ENCODE measurements at regions not wholly inside any gene's neighbourhood (a gene's known extent, or its start where the extent isn't known, plus 50 kb on each side); places are given as distances from the start of the nearest gene placed in this dataset.
A peak's percentile ranks its signal among the peaks of the same experiment; 100 is the strongest.

DNA sequence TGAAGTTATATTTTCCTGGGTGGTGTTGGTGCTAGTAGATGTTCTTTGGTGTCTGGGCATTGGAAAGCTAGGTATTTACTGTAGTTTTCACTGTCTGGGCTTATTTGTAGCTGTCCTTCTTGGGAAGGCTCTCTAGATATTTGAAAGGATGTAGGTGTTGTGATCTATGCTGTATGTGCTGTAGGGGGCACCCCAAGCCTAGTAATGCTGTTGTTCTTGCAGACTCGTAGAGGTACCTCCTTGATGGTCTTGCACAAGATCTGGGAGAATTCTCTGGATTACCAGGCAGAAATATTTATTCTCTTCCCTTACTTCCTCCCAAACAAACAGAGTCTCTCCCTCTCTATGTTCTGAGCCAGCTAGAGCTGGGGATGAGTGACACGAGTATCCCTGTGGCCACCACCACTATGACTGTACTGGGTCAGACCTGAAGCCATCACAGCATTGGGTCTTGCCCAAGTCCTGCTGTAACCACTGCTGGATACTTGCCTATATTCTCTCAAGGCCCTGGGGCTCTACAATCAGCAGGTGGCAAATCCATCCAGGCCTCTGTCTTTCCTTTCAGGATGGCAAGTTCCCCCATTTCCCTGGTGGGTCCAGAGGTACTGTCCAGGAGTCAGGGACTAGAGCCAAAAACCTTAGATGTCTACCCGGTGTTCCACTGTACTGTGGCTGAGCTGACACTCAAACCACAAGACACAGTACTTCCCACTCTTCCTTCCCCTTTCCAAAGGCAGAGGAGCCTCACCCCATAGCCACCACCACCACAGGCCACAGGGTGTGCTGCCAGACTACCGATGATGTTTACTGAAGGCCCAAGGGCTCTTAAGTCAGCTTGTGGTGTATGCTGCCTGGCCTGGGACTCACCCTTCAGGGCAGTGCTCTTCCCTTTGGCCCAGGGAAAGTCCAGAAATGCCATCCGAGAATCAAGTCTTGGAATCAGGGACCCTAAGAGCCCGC is 195.2 kb upstream of the DPPA4 start:
- peak; percentile 85 for DNase-seq

DNA sequence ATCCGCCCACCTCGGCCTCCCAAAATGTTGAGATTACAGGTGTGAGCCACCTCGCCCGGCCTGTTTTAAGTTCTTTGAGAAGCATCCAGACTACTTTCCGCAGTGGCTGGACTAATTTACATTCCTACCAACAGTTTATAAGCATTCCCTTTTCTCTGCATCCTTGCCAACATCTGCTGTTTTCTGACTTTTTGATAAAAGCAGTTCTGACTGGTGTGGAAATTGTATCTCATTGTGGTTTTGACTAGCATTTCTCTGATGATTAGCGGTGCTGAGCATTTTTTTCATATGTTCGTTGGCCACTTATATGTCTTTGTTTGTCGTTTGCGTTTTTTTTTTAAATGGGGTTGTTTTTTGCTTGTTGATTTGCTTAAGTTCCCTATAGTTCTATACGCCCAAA is 208.4 kb upstream of the DPPA4 start:
- no peak for DNase-seq

DNA sequence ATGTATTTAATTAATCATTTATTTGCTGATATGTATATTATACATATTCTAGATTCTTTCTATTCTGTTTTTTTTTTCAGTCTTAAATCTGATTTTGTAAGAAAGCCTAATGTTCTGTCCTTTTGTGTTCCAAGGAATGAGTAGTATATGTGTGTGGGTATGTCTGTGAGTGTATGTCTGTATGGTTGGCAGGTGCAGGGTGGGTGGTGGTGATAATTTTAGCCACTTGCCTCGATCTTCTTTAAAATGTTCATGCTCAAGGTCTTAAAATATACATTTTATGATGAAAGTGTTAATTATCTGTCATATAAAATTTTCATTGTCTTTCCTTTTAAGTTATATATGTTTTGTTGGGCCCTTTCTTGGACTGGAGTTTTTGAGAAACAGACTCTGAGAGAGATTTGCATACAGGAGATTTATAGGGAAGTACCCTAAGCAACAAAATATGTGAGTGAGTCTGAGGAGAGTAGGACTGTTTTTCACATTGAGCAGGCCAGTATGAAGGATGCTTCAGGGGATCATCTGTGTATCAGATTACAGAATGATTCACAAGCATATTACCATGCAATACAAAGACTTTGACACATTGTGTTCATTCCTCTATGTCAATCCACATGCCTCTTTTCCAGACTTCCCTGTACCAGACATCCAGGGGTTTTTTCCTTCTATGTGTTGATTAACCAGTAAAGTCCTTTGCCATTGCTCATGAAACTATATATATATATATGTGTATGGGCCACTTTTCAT is 211.0 kb upstream of the DPPA4 start:
- DNase-seq, result peak; percentile 62

DNA sequence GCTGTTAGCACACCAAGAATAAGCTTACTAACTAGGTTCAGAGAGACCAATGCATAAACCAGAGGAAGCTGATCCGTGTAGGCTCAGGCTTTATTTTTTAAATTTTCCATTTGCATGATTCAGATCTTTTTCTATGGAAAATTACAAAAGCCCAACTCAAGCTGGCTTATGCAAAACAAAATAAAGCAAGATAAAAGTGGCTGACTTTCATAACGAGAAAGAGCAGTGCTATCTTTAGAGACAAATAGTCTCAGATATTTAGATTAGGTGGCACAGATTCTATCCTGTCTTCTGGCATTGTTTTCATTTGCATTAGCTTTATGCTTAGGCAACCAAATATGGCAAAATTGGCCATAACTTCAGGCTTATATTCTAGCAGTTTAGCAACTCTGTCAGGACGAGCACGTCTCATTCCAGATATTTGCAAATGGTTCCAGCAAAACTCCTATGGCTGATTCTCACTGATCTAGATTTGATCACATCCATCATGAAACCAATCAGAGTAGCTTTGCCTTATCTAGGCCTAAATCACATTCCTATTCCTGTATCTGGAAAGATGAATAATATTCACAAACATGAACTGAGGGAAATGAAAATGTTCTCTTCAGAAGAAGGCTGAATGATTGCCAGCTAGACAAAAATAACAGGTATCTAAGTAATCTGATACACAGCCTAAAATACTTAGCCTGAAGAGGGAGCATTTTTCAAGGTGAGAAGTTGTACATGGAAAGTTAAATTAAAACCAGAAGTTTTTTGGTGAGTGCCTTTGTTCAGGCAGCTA is 216.4 kb upstream of the DPPA4 start:
- peak; percentile 72 for DNase-seq

DNA sequence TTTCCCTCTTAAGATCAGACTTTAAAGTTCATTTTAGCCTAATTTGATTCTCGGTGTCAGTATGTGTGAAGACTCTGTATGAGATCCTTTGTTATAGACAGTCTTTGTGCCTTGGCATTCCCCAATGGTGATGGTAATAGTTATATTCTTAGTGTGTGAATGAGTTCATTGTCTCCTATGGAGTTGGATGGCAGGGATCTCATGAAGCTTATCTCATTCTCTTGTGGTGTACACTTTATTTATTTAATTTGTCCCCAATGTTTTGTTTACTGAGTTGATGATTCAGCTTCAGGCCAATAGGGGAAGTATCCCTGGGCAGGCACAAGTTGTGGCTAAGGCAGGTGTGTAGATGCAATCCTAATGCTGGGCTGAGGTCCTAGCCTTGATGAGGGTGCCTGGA is 222.0 kb upstream of the DPPA4 start:
- DNase-seq, result no peak

DNA sequence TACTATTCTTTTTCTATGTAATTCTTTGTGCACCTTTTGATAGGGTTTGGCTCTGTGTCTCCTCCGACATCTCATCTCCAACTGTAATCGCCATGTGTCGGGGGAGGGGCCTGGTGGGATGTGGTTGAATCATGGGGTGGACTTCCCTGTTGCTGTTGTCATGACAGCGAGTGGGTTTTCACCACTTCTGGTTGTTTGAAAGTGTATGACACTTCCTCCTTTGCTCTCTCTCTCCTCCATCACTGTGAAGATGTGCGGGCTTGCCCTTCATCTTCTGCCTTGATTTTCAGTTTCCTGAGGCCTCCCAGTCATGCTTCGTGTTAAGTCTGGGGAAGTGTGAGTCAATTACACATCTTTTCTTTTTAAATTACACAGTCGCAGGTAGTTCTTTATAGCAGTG is 225.8 kb upstream of the DPPA4 start:
- no peak for DNase-seq

DNA sequence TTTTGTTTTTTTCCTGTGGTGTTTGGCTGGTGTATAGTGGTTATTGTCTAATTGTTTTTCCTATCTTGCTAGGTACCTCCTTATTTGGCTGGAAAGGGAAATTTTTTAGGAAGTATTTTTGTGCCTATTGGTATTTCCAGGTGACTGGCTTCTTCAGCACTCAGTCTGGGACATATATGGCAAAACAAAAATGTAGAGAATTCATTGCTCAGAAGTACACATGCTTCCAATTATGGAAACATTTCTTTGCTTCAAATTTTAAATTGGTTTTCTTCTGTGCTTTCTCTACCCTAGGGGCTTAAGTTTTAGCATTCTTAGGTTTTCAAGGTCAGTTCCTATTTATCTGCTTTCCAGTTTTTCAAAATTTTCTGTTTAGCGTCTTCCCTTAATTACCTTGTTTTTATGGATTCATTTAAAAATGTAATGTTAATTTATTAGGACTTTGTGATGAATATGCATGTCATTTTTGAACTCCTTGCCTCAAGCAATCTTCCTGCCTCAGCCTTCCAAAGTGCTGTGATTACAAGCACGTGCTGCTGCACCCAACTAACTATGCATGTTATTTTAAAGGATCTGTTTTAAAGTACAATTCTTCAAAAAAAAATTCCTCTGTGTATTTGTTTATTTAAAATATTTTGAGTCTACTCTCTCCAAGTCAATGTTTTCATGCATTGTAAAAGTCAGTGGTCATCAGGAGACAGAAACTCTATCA is 231.9 kb upstream of the DPPA4 start:
- DNase-seq, result peak; percentile 34

DNA sequence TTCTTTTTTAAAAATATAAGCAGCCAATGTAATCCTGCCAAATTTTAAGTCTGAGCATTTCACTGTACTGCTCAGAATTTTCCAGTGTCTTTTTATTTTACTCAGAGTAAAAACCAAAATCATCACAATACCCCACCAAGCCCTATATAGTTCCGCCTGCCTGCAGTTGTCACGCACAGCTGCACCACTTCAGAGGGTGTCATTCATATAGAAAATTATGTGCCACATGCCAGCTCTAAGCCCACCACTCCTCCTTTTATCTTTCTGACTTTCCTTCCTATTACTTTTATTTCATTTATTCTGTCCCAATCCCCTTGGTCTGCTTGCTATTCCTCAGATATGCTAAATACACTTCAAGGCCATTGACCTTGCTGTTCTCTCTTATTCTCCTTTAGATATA is 233.1 kb upstream of the DPPA4 start:
- no peak for DNase-seq

DNA sequence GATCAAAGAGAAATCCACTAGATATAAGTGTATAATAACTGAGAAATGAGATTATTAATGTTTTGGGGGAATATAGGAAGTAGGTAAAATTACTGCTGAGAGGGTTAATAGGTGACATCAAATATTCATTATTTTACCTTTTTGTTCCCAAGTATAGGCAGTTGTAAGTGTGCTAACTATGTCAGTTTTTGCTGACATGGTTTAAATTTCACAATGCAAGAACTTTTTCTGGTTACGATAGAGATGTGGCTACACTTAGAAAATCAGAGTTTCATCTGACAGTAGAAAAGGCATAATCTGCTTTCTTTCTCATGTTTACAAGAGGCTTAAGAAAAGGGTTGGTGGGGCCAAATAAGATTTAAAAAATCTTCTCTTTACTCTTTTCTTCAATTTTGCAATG is 235.0 kb upstream of the DPPA4 start:
- no peak for DNase-seq

DNA sequence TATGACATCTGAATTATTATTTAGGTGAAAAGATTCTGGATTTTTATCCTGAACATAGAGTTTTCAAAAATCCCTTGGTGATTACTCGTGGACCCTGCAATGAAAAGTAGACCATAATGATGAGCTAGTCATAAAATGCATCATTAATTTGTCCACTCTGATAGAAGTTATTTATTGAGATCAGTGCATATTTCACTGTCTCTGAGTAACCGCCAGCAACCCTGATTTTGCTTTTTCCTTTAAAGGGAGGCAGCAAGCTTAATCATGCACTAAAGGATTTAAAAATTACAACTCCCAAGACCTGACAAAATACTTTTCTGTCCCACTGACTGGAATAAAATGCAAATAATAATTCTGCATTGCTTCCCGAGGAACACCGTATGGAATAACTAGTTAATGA is 259.6 kb upstream of the DPPA4 start:
- no peak for DNase-seq

DNA sequence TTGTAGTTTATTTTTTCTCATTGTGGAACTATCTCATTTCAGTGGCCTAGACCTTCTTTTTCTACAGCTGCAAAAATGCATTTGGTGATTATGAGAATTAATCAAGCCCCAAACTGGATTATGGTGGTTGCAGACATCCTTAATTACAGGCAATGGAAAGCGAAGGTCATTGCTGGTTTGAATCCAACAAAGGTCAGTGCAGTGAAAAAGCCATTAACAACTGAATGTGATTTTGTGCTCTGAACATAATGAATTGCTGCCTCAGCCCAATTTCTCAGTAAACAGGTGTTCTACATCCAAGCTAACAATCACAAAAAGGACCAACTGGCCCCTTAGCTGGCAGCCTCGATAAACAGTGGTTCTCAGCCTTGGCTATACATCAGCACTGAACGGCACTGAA is 260.1 kb upstream of the DPPA4 start:
- DNase-seq, result no peak

DNA sequence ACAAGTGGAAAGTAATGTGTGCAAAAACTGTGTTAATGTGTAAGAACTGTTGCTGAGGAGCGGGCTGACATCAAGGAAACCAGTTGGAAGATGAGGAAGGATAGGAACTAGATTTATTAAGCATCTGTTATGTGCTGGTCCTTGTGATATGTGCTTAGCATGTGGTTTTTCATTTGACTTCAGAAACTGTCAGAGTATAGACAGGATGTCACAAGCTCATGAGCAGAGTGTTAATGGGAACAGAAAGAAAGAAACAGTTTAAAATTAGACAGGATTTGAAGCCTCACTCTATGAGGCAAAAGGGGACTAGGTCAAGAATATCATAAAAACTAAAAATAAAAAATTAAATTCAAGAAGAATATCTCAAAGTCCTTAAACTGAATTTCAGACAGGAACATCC is 270.6 kb upstream of the DPPA4 start:
- DNase-seq, result no peak

DNA sequence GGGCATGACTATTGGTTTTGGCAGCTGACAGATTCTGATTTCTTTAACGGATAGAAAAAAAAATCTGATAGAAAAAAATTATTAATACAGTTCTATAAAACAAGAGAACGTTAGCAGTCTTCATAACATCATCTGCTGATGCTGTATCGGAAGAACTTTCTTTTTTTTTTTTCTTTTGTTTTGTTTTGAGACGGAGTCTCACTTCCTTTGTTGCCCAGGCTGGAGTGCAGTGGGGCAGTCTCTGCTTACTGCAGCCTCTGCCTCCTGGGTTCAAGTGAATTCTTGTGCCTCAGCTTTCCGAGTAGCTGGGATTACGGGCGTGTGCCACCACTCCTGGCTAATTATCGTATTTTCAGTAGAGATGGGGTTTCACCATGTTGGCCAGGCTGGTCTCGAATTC is 271.2 kb upstream of the DPPA4 start:
- no peak for DNase-seq

DNA sequence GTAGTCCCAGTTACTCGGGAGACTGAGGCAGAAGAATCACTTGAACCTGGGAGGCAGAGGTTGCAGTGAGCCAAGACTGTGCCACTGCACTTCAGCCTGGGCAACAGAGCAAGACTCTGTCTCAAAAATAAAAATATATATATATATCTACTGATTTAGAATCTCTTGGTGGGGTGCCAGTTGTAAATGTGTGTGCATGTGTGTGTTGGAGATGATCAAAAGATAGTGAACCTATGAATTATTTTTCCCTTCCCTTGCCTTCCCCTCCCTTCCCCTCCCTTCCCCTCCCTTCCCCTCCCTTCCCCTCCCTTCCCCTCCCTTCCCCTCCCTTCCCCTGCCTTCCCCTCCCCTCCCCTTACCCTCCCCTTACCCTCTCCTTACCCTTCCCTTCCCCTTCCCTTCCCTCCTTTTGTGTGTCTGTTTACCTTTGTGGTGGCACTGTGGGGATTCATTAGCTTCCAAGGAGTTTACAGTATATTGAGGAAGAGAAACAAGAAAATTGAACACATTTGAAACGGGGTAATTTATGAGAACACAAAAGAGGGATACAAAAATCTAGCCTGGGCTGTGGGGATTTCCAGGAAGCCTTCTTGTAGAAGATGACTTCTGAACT is 281.5 kb upstream of the DPPA4 start:
- DNase-seq, result no peak

DNA sequence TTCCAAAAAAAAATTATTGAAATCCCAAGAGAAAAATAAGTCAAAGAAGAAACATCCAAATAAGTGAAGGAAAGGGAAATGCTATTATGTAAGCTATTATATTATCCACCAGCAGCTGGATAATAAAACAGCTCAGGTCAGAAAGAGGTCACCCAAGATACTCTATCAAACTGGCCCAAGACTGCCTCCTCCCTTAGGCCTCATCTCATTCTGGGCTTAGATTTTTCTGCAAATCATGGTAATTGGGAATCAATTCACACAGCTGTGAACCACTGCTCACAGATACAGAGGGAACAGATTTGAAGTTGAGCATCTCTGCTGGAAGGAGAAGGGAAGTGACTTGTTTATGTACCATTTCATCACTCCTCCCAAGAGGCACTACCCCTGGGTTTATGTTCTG is 294.6 kb upstream of the DPPA4 start:
- no peak for DNase-seq

DNA sequence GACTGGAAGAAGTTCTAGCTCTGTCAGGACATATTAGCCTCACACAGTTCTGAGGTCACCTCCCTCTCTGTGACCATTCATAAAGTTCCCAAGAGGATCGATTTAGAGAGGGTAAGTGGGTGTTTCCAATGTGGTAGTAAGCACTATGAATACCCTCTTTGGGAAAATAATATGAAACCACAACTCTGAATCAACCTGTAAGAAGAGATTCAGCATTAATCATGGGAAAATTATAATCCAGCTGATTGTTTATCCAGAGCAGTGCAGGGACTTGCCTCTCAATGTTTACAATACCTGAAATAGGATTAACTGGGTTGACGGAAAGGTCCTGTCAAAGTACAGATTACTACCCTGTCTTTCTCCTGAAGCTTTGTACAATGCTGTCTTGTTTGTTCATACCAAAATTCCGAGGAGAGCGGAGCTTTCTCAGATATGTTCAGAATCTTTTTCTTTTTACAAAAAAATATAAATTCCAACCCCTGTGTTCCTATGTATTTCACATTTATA is 302.9 kb upstream of the DPPA4 start:
- DNase-seq, result no peak

DNA sequence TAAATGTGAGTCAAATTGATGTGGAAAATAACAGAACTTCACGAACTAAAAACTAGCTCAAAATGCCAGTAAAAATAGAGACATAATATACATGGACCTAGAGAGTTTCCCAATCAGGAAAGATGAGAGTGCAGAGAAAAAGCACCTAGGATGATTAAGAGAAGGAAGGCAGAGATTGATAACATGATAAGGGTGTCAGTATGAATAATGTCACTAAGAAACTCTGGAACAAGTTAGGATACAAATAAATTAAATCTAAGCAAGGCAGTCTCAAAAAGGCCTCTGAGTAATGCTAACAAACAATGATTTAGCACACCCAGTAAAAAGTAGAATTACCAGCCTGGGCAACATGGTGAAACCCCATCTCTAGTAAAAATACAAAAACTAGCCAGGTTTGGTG is 304.7 kb upstream of the DPPA4 start:
- DNase-seq, result no peak

DNA sequence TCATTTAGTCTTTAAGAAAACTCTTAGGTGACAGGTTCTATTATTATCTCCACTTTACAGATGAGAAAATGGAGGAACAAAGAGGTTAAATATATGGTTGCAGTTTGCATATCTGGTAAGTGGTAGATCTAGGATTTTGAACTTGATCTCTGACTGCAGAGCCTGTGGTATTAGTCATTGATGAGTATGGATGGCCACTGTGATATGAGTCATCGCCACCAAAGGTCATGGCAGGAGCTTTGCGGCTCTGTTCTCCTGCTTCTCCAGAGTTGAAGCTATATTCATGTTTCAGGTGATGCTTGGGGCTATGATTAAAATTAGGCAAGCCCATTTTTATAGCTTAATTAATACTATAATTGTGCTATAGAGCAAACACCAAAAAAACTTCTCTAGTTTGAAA is 306.2 kb upstream of the DPPA4 start:
- peak; percentile 85 for DNase-seq

DNA sequence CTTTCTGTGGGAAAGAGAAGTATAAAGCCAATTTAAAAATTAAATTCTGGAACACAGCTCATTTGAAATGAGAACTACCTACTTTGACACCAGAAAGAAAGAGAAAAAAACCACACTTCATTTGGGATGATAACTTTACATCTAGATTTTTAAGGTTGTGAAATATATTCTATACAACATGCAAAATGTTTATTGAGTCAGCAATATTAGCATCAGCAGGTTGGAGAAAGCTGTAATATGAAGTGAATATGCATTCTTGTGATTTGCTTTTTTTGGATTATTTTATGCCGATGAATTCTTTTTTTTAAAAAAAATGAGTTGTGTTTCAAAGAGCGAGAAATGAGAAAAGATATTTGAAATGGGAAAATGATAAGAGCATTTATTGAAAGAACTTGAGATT is 307.0 kb upstream of the DPPA4 start:
- no peak for DNase-seq

DNA sequence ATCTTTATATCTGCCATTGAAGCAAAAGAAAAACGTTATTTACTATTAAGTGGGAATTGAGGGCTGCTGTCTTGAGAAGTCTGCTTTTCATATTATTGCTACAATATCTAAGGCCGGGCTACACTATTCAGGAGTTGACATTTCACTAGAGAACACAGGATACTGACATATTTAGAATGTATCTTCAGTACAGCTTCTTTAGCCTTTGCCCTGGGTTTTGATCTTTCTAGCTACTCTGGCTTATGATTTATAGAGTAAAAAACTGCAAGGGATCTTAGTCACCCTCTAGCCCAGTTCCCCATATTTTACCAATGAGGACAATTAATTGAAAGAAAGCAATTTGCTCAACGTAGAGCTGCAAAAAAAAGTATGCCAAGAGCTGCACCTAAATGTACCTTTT is 307.4 kb upstream of the DPPA4 start:
- no peak for DNase-seq

DNA sequence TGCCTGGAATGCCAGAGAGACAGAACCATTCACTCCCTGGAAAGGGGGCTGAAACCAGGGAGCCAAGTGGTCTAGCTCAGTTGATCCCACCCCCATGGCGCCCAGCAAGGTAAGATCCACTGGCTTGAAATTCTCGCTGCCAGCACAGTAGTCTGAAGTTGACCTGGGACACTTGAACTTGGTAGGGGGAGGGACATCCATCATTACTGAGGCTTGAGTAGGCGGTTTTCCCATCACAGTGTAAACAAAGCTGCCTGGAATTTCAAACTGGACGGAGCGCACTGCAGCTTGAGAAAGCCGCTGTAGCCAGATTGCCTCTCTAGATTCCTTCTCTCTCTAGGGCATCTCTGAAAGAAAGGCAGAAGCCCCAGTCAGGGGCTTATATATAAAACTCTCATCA is 310.7 kb upstream of the DPPA4 start:
- no peak for DNase-seq

DNA sequence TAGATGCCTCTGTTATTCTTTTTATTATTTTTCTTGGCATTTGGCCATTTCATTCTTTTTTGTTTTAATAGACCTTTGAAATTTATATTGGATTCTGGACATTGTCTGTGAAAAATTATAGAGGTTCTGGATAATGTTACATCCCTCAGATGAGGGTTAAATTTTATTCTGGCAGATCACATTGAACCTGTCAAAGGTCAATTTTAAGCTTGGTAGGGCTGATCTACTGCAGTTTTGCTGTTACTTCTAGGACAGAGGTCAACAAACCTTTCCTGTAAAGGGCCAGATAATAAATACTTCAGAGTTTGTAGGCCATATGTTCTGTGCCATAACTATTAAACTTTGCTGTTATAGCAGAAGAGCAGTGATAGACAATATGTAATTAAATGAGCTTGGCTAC is 318.9 kb upstream of the DPPA4 start:
- no peak for DNase-seq

Measured in EL (cell line).